LoVo (cell line): ENCODE measurements at regions not wholly inside any gene's neighbourhood (a gene's known extent, or its start where the extent isn't known, plus 50 kb on each side); places are given as distances from the start of the nearest gene placed in this dataset.
"Not testable (repeated sequence)": the region's sequence is repeated elsewhere in the genome, so short reads cannot be mapped to it uniquely, and the experiment has no call there.

Experiments used
- DNase-seq: peaks from one replicate; pipeline ENCODE4 v3.0.0-alpha.2; 2016; ENCODE audit warnings: low spot score

DNA sequence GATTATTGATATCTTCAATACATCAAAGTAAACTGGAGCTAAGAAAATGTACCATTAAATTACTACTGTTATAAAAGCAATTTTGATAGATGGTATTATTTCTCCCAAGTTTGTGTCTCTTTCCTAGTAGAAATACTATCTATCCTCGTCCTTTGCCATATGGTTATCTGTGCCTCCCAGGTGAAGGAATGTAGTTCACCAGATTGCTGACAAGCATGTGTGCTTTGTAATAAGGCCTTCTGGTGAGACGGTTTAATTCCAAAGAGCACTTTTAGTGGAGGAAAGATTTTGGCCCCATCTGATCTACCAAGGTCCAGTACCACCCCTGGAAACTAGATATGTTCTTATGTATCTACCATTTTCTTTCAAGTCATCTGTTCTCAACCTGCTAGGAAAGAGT, 243.6 kb downstream of the DLEU7 start:
- no peak for DNase-seq

GRCh38 chr13:50608370-50608769, 235.1 kb downstream of the DLEU7 start:
- no peak for DNase-seq

- DNase-seq: no peak
These were observed 234.5 kb downstream of the DLEU7 start for GRCh38 chr13:50609011-50609410.

DNA sequence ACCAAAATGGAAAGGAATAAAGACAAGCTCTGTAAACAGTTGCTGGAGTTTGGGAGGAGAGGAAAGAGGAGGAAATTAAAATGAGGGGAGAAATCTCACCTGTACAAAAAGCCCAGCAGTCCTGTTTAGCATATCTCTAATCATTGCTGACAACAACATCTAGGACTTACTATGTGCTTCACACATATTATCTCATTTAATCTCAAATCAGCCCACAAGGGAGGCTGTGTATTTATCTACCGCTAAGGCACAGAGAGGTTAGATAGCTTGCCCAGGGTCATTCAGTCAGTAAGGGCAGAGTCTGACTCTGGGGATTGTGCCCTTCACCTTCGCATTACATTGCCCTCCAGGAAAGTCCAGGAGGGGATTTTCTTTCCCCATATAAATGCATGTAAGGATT, 233.3 kb downstream of the DLEU7 start:
- no peak for DNase-seq

DNA sequence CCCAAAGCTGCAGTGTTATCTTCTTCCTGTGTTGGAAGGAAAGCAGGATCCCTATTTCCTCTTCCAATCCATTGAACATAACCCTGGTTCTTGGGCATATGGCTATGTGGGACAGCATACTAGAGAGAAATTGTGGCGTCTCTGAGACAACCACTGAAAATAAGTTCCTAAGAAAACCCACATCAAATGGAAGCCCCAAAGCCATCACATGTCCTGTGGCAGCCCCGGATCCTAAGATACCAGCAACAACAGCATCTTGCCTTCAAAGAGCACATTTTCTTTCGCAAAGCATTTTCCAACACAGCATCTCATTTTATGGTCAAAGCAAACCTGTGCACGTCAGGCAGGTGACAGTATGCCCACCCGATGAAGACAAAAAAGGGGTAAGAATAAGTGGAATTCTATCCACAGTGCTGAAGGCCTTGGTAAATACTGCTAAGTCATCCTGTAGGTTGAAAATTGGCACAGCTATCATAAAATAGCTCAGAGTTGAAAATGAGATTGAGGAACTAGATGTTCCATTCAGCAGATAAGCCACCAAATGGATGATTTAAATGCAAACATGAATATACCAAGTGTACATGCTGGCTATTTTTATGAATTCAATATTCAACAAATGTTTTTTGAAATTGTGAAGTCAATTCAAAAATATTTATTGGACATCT, 232.2 kb downstream of the DLEU7 start:
- no peak for DNase-seq

DNA sequence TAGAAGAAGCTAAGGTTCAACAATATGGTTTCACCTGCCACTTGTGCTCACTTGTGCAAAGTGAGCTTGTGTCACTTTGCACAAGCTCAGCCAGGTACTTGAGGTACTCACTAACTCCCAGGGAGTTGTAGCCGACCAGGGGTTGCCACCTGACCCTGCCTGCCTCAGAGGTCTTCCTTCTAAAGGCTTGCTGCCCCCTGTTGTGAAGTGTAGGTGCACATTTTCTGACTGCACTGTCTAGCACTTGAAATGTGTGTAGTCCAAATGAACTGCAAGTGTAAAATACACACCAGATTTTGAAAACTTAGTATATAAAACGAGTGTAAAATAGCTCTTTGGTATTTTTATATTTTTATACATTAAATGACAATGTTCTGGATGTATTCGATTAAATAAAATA, 230.8 kb downstream of the DLEU7 start:
- no peak for DNase-seq

- DNase-seq: no peak
These were observed 230.1 kb downstream of the DLEU7 start for GRCh38 chr13:50613356-50613831.

DNA sequence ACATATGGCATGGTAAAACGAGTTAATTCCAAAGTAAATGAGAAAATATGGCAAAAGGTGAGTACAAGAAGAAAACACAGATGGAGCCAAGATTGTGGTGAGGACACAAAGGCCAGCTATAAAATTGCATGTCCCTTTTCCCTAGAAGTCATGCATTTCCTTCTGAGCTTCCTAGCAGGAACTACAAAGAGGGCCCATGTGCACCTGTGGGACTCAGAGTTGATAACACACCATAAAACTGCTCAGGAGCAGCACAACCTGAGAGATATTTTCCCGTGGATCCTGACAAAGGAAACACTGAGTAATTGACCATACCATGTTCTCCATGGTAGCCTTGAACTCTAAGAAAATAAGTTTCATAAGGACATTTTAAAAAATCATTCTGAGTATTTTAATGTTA, 228.3 kb downstream of the DLEU7 start:
- peak; percentile 7 for DNase-seq

DNA sequence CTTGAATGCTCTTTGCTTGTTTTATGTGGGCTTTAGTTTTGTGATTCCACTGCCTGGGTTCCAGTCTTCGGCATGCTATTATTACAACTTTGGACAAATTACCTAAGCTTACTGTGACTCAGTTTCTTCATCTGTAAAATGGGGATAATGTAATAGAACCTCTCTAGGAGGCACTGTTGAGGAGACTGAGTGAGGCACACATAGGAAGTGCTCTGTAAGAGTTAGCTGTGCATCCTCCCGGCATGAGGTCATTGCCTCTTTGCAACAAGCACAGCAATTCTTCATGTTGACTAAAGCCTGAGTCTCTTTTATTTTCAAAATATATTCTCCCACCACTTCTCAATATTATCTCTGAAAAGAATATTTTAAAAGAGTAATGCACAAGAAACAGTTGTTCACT, 227.4 kb downstream of the DLEU7 start:
- no peak for DNase-seq

- peak; percentile 89 for DNase-seq
These were observed 226.3 kb downstream of the DLEU7 start for GRCh38 chr13:50617134-50617721.

DNA sequence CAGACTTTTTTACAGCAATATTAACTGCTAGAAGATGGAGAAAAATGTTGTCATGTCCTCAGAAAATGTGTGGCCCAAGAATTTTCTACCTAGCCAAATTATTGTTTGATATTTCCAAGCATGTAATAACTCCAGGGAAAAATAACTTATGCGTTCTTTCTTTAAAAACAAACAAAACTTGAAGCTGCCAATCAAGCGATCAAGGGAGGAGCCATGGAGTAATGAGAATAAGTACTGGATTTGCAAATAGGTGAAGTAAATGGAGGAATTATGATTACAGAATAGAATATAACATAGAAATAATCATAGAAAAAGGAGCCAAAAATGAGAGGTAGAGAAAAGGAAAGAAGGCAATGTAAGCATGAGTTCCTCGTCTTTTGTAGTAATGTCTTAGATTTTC, 225.3 kb downstream of the DLEU7 start:
- no peak for DNase-seq

DNA sequence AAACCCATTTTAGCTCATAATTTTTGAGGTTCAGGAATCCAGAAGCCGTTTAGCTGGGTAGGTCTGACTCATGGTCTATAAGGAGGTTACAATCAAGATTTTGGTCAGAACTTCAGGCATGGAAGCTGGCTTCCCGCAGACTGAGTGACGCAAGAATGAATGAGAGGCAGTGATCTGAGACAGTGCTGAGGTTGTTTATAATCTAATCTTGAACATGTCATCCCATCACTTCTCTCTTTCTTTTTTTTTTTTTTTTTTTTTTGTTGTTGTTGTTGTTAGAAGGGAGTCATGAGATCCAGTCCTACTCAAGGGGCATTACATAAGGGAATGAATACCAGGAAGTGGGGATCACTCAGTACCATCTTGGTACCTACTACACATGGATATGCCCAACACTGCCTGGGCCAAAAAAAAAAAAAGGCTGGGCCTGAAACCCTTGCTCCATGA, 217.4 kb downstream of the DLEU7 start:
- no peak for DNase-seq

- DNase-seq: no peak
These were observed 216.4 kb downstream of the DLEU7 start for GRCh38 chr13:50627111-50627510.

DNA sequence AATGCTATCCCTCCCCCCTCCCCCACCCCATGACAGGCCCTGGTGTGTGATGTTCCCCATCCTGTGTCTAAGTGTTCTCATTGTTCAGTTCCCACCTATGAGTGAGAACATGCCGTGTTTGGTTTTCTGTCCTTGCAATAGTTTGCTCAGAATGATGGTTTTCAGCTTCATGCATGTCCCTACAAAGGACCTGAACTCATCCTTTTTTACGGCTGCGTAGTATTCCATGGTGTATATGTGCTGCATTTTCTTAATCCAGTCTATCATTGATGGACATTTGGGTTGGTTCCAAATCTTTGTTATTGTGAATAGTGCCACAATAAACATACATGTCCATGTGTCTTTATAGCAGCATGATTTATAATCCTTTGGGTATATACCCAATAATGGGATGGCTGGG, 215.0 kb downstream of the DLEU7 start:
- not testable (repeated sequence) for DNase-seq

- DNase-seq: no peak
These were observed 214.0 kb downstream of the DLEU7 start for GRCh38 chr13:50629497-50629896.

DNA sequence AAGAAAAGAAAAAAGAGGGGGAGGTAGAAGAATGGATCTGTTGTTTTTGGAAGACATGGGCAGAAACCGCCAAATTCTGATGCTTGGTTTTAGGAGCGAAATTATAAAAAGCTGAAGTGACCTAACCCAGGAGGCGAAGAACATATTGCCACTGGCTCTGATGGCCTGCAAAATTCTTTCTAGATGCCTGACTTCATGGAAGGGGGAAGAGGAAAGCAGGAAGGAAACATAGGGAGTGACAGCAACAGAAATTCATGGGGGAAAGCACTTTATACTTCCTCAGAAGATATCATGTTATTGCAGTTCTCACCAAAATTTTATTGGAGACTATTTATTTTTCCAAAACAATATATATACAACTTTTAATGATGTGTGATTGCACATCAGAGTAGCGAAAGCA, 213.5 kb downstream of the DLEU7 start:
- no peak for DNase-seq

- no peak for DNase-seq
These were observed 212.5 kb downstream of the DLEU7 start for GRCh38 chr13:50631041-50631440.

DNA sequence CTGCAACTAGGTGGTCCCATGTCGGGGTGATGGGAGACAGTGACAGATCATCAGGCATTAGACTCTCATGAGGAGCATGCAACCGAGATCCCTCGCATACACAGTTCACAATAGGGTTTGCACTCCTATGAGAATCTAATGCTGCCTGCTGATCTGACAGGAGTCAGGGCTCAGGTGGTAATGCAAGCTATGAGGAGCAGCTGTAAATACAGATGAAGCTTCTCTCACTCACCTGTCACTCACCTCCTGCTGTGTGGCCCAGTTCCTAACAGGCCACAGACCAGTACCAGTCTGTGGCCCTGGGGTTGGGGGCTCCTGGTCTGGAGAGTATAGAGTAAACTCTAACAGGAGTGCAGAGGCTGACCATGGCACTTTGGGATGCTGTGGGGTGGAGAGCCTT, 209.2 kb downstream of the DLEU7 start:
- no peak for DNase-seq

DNA sequence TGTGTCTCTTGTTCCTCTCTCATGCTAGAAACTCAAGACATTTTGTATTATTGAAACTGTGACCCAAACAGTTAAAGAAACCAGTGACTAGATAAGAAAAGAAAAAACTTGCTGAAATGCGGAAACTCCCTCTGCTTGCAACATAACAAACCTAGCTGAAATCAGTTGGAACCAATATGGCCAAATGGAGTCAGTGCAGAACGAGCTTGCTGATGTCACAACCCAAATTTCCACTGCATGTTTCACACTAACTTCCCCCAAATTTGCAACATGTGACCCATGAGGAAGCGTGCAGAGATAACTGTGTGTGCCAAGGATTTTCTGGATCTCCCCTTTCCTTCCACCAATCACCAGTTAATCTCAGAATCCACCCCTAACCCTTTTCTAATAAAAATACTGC, 208.0 kb downstream of the DLEU7 start:
- DNase-seq: no peak

DNA sequence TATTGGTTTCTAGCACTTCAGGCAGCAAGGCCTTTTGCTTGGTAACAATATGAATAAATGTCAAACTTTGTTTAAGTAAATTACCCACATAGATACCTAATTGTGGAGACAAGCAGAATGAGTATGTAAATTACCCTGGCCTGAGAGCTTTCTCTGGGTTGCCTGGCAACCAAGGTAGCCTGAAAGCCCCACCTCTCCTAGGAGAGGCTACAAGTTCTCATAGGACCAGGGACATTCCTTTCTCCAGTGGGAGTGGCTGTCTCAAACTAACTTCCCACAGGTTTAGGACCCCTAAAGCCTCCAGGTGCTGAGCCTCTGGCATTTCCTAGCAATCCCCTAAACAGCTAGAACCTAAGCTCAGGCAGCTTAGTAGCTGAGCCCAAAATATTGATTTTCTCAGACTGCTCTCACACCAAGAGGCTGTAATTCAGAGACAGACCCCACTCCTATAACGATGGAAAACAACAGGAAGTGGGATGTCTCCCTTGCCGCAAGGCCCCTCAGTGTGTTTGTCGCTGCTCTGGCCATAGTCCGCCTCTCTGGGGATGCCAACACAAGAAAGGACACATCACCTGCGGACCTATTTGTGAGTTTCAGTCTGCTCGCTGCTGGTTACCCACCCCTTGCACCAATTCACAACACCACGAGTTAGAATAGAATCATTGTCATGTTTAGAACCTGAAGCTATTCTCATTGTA, 207.3 kb downstream of the DLEU7 start:
- no peak for DNase-seq

- no peak for DNase-seq
These were observed 200.4 kb downstream of the DLEU7 start for GRCh38 chr13:50643060-50643459.

DNA sequence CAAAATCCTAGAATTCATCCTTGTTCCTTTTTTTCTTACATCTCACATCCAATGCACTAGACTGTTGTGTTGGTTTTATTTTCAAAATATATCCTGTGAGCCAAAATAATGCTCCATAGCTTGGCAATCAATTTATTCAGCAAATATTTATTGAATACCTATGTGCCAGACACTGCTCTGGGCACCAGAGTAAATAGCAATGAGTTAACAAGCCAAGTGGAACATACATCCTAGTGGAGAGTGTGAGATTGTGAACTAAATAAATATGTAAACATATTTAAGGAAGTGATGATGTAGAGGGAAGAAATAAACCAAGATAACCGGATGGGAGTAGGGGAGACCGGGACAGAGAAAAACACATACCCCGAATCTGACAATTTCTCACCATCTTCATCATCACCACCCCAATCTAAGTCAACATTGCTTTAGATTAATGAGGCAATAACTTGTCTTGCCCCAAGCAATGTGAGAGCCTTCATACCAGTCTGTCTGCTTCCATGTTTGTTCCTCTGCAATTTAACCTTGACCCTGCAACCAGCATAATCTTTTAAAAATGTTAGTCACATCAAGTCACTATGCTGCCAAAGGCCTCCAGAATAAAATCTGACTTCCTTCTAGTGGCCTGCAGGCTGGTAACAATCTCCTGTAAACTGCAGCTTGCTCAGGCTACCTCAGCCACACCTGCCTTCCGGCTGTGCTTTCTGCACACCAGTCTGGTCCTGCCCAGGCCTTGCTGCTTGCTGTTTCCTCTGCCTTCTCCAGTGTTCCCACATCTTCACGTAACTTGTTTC, 199.2 kb downstream of the DLEU7 start:
- DNase-seq: no peak

DNA sequence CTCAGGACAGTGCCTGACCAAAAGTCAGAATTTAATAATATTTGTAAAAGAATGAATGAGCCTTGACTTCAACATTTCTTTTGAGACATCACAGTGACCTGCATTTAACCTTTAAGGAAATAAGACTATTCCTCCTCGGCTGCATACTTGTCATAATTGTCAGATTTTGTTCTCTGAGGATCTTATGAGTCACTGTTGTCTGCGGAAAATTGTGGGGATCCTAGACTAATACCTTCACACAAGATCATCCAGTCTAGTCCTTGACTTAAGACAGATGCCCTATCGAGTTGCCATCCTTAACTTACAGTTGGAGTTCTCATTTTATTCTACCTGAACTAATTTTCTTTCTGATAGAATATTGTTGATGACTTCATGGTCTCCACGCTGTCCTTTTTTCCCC, 198.4 kb downstream of the DLEU7 start:
- no peak for DNase-seq
